Lung (tissue), 11 donors: ENCODE measurements at regions not wholly inside any gene's neighbourhood (a gene's known extent, or its start where the extent isn't known, plus 50 kb on each side); places are given as distances from the start of the nearest gene placed in this dataset.

Experiments
- ATAC-seq: fragments of 200-7000 bp; cut with Tn5 transposase; one replicate; pipeline ENCODE4 v1.9.1; 2020; ENCODE audit warnings: moderate number of reproducible peaks; ENCODE audit not compliant: insufficient read depth, low FRiP score
- DNase-seq, 3 donors: peaks; one replicate each; pipeline ENCODE4 v3.0.0-alpha.2; 2013 to 2017
- H3K27ac ChIP-seq, 2 donors: one replicate each; pipeline ENCODE4 v1.5.1; 2013; ENCODE audit warnings: mild to moderate bottlenecking in 2 of 2, moderate library complexity in 2 of 2, control low read depth in 1 of 2, inconsistent platforms in 1 of 2, low read depth in 1 of 2, low read length in 1 of 2
- H3K27me3 ChIP-seq, 3 donors: one replicate each; pipeline ENCODE4 v1.5.1; 2013; ENCODE audit warnings: low read length in 2 of 3; ENCODE audit not compliant: control insufficient read depth in 3 of 3, insufficient read depth in 3 of 3
- H3K36me3 ChIP-seq, 4 donors: one replicate each; pipeline ENCODE4 v1.5.1; 2013; ENCODE audit warnings: low read length in 4 of 4, mild to moderate bottlenecking in 1 of 4, moderate library complexity in 1 of 4; ENCODE audit not compliant: control insufficient read depth in 4 of 4, insufficient read depth in 4 of 4
- H3K4me1 ChIP-seq, 5 donors: one replicate each; pipeline ENCODE4 v1.5.1; 2013; ENCODE audit warnings: low read length in 5 of 5, mild to moderate bottlenecking in 2 of 5, moderate library complexity in 1 of 5; ENCODE audit not compliant: control insufficient read depth in 5 of 5, insufficient read depth in 5 of 5
- H3K4me3 ChIP-seq: one replicate; pipeline ENCODE4 v1.5.1; 2013; ENCODE audit warnings: mild to moderate bottlenecking, control low read depth, moderate library complexity
- H3K9ac ChIP-seq, 2 donors: one replicate each; pipeline ENCODE4 v1.5.1; 2013; ENCODE audit warnings: low read length in 2 of 2, control low read depth in 1 of 2; ENCODE audit not compliant: insufficient read depth in 1 of 2
- H3K9me3 ChIP-seq, 4 donors: one replicate each; pipeline ENCODE4 v1.5.1; 2013; ENCODE audit warnings: low read length in 3 of 4, mild to moderate bottlenecking in 1 of 4, moderate library complexity in 1 of 4; ENCODE audit not compliant: control insufficient read depth in 4 of 4, insufficient read depth in 3 of 4
- WGBS, 2 donors: extraction: QIAGEN DNeasy Blood & Tissue Kit; methylation state at CpG; one replicate each; pipeline ENCODE4 v1.1.7; 2013; 5-methylcytosine and 5-hydroxymethylcytosine counted together
- TF ChIP-seq, protein P1 (sequence below): IDR thresholded peaks from 2 replicates; pipeline ENCODE4 v1.5.1; 2012; ENCODE audit warnings: mild to moderate bottlenecking; ENCODE audit errors: control extremely low read depth, extremely low read depth
- donor health status: control.
- donor health status: control.
- donor health status: Bipolar disorder and iron deficiency.
- donor health status: healthy.
- donor health status: DM: yes; HTN: yes; CAD: no.

DNA sequence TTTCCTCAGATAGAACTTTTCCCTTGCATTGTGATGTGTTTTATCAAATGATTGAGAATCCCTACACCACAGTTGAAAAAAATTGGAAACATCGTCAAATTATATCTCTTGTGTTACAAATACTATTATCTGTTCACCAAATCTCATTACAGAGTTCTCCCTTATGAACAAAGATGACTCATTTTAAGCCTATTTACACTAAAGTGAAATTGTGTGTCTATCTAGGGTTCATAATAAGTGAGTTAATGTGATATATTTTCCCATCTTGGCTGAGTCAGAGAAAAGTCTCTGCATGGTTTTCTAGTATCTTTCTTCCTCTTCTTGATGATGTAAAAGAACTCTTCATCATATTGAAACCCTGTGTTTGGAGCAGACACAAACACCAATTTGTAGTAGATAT lies 1263.3 kb upstream of the EYS start:
- H3K27ac ChIP-seq = no peak overlapping the region
- 85 to 95% methylated on average over 1 of the region's 1 CpG for WGBS, 2 donors
- H3K4me3 ChIP-seq = no peak overlapping the region
- peaks cover 0 to 2% (median 0%) of the 10 kb centered on the region in 5 donors for H3K4me1 ChIP-seq
- no peaks in the 10 kb centered on the region for H3K36me3 ChIP-seq
- DNase-seq (no peak), ATAC-seq (no peak)
- no peaks in the 10 kb centered on the region for H3K27me3 ChIP-seq
- H3K9ac ChIP-seq = no peak overlapping the region
- TF ChIP-seq, protein P1, sequence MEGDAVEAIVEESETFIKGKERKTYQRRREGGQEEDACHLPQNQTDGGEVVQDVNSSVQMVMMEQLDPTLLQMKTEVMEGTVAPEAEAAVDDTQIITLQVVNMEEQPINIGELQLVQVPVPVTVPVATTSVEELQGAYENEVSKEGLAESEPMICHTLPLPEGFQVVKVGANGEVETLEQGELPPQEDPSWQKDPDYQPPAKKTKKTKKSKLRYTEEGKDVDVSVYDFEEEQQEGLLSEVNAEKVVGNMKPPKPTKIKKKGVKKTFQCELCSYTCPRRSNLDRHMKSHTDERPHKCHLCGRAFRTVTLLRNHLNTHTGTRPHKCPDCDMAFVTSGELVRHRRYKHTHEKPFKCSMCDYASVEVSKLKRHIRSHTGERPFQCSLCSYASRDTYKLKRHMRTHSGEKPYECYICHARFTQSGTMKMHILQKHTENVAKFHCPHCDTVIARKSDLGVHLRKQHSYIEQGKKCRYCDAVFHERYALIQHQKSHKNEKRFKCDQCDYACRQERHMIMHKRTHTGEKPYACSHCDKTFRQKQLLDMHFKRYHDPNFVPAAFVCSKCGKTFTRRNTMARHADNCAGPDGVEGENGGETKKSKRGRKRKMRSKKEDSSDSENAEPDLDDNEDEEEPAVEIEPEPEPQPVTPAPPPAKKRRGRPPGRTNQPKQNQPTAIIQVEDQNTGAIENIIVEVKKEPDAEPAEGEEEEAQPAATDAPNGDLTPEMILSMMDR = no peak
- no peaks in the 10 kb centered on the region for H3K9me3 ChIP-seq

DNA sequence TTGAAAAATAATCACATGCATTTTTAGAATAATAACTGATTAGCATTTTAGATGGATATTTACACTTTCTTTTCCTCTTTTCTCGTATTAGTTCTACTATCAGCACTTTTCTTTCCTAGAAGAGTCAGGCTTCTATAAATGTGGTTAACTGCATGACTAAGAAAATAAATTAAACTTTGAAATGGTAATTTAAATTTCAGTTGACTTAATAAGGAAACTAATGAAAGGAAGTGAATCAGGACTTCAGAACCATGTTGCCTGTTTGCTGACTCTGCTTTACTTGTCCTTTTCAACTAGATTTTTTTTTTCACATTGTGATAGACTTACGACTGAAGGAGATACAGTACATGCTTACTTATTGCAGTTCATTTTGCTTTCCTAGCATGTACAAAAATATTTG lies 1258.2 kb upstream of the EYS start:
- no peaks in the 10 kb centered on the region for H3K36me3 ChIP-seq
- no peak overlapping the region for H3K9ac ChIP-seq
- no peaks in the 10 kb centered on the region for H3K27me3 ChIP-seq
- H3K4me1 ChIP-seq = no peaks in the 10 kb centered on the region
- 74 to 82% methylated on average over 2 of the region's 2 CpGs for WGBS, 2 donors
- H3K27ac ChIP-seq = no peak overlapping the region
- TF ChIP-seq, protein P1 = no peak
- no peak for ATAC-seq
- no peak overlapping the region for H3K4me3 ChIP-seq
- H3K9me3 ChIP-seq = no peaks in the 10 kb centered on the region
- no peak for DNase-seq

DNA sequence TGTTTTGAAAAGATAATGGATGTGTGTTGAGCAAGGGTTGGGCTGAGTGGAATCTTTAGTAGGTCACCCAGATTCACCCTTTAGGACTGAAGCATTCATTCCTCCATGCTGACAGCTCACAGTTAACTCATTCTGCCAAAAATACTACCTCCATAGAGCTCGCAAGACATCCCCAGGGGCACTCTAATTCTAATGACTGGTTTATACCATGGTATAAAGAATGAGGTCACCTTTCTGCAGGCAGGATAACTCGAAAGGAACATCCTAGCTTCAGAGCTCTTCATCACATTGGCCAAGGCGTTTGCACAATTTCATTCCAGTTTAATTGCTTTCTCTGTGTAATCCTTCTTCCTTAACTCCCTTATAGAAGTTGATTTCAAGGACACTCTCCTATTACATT lies 1257.2 kb upstream of the EYS start:
- H3K9me3 ChIP-seq = no peaks in the 10 kb centered on the region
- H3K4me1 ChIP-seq = no peaks in the 10 kb centered on the region
- no peak overlapping the region for H3K4me3 ChIP-seq
- H3K27ac ChIP-seq = no peak overlapping the region
- H3K9ac ChIP-seq = no peak overlapping the region
- H3K27me3 ChIP-seq = no peaks in the 10 kb centered on the region
- no peak for ATAC-seq
- DNase-seq = no peak
- TF ChIP-seq, protein P1 = no peak
- WGBS, 2 donors = 78 to 79% methylated on average over 3 of the region's 3 CpGs
- no peaks in the 10 kb centered on the region for H3K36me3 ChIP-seq

DNA sequence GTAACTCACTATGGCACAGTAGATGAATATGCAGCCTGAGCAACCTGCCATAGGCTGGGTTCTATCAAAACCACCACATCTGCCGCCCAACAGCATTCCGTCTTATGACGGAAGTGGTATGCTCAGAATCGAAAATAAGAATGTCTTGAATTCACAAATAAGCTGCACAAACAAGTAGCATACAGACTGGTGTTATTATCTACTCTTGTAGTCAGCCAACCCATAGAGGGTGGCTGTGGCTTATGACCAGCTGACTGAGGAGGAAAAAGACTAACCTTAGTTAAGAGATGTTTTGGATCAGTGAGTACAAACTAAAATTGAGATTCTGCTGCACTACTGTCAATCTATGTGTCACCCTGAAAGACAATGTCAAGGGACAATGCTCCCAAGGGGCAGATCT lies 1255.1 kb upstream of the EYS start:
- Histone ChIP-seq H3K36me3 (no peaks in the 10 kb centered on the region), H3K9me3 (no peaks in the 10 kb centered on the region), H3K4me1 (no peaks in the 10 kb centered on the region), H3K9ac (no peak overlapping the region), H3K4me3 (no peak overlapping the region), H3K27me3 (no peaks in the 10 kb centered on the region), H3K27ac (no peak overlapping the region)
- ATAC-seq (no peak), DNase-seq (no peak)
- TF ChIP-seq, protein P1 = no peak
- 89 to 93% methylated on average over 4 of the region's 4 CpGs for WGBS, 2 donors
